HepG2 (cell line): ENCODE measurements at regions not wholly inside any gene's neighbourhood (a gene's known extent, or its start where the extent isn't known, plus 50 kb on each side); places are given as distances from the start of the nearest gene placed in this dataset.

ENCODE experiments used
- ZBTB42 ChIP-seq: sonication (generic); formaldehyde crosslinking; IDR thresholded peaks from 2 replicates; pipeline ENCODE4 v1.5.0; 2020; ENCODE audit warnings: mild to moderate bottlenecking, missing genetic modification reagents
- ZNF563 ChIP-seq: sonication (generic); formaldehyde crosslinking; IDR thresholded peaks from 2 replicates; pipeline ENCODE4 v1.8.0; 2022; ENCODE audit warnings: mild to moderate bottlenecking, moderate library complexity, missing genetic modification reagents

- TF ChIP-seq ZNF563 (CRISPR knock-in tag) (no peak), ZBTB42 (CRISPR knock-in tag) (no peak)
These were observed 381.8 kb downstream of the MLLT3 start for GRCh38 chr9:20240498-20240897.
